Neural cell (in vitro differentiated cells): ENCODE measurements at regions not wholly inside any gene's neighbourhood (a gene's known extent, or its start where the extent isn't known, plus 50 kb on each side); places are given as distances from the start of the nearest gene placed in this dataset.
A peak's percentile ranks its signal among the peaks of the same experiment; 100 is the strongest.

Experiments used
- H2AFZ ChIP-seq: fragments of 200-600, 300-800 bp; sonication (generic), shearing (Covaris generic); 2 replicates; pipeline ENCODE4 v1.6.0; 2014; ENCODE audit warnings: low read depth, mild to moderate bottlenecking, antibody characterized with exemption, low read length, moderate library complexity
- H3F3A ChIP-seq: fragments of 200-600 bp; shearing (Covaris generic); 2 replicates; pipeline ENCODE4 v1.6.1; 2016; ENCODE audit warnings: mild to moderate bottlenecking, moderate library complexity, mixed read lengths, antibody characterized with exemption, low read length; ENCODE audit not compliant: insufficient read depth, poor library complexity, severe bottlenecking
- H3K27ac ChIP-seq: fragments of 200-600, 300-800 bp; sonication (generic), shearing (Covaris generic); 2 replicates; pipeline ENCODE4 v1.5.1; 2014; ENCODE audit warnings: mild to moderate bottlenecking, low read length, moderate library complexity
- H3K27me3 ChIP-seq: fragments of 300-800, 200-600 bp; sonication (generic), shearing (Covaris generic); 2 replicates; pipeline ENCODE4 v1.6.0; 2014; ENCODE audit warnings: mild to moderate bottlenecking, low read depth, low read length, moderate library complexity; ENCODE audit not compliant: insufficient read depth
- H3K36me3 ChIP-seq: fragments of 300-800, 200-600 bp; sonication (generic), shearing (Covaris generic); 2 replicates; pipeline ENCODE4 v1.5.1; 2014; ENCODE audit warnings: mild to moderate bottlenecking, antibody characterized with exemption, low read length, moderate library complexity; ENCODE audit not compliant: insufficient read depth
- H3K4me2 ChIP-seq: fragments of 300-800, 200-600 bp; sonication (generic), shearing (Covaris generic); 2 replicates; pipeline ENCODE4 v1.6.0; 2014; ENCODE audit warnings: mild to moderate bottlenecking, low read length
- H3K4me3 ChIP-seq: fragments of 300-800, 200-600 bp; sonication (generic), shearing (Covaris generic); 2 replicates; pipeline ENCODE4 v1.5.1; 2014; ENCODE audit warnings: mild to moderate bottlenecking, low read length, moderate library complexity
- H3K79me2 ChIP-seq: fragments of 200-600 bp; shearing (Covaris generic); replicated peaks from 2 replicates; pipeline ENCODE4 v1.6.0; 2014; ENCODE audit warnings: mild to moderate bottlenecking, low read length, moderate library complexity; ENCODE audit not compliant: insufficient read depth
- H3K9ac ChIP-seq: fragments of 300-800, 200-600 bp; sonication (generic), shearing (Covaris generic); 2 replicates; pipeline ENCODE4 v1.6.1; 2016; ENCODE audit warnings: mild to moderate bottlenecking, low read length, mixed read lengths
- H3K9me2 ChIP-seq: fragments of 200-600 bp; shearing (Covaris generic); 2 replicates; pipeline ENCODE4 v1.6.1; 2016; ENCODE audit warnings: mild to moderate bottlenecking, low read length, mixed read lengths; ENCODE audit not compliant: insufficient read depth
- H3K9me3 ChIP-seq: fragments of 200-600, 300-800 bp; sonication (generic), shearing (Covaris generic); 2 replicates; pipeline ENCODE4 v1.6.1; 2016; ENCODE audit warnings: mild to moderate bottlenecking, mixed run types, low read length, moderate library complexity, mixed read lengths
- H4K20me1 ChIP-seq: fragments of 200-600 bp; shearing (Covaris generic); 2 replicates; pipeline ENCODE4 v1.6.1; 2016; ENCODE audit warnings: mild to moderate bottlenecking, mixed run types; ENCODE audit not compliant: insufficient read depth
- CTCF ChIP-seq: fragments of 450-650 bp; IDR thresholded peaks from 2 replicates; pipeline ENCODE4 v1.5.1; 2014; ENCODE audit warnings: antibody characterized with exemption, mild to moderate bottlenecking, moderate library complexity; ENCODE audit not compliant: poor library complexity, severe bottlenecking
- EP300 ChIP-seq: fragments of 450-650 bp; conservative IDR thresholded peaks from 2 replicates; pipeline ENCODE4 v1.6.1; 2014; ENCODE audit warnings: antibody characterized with exemption, mild to moderate bottlenecking, moderate library complexity; ENCODE audit not compliant: poor library complexity, severe bottlenecking
- EZH2 ChIP-seq: fragments of 200-600, 300-800 bp; shearing (Covaris generic), sonication (generic); IDR thresholded peaks from 2 replicates; pipeline ENCODE4 v1.6.1; 2014; ENCODE audit warnings: antibody characterized with exemption, low read length, borderline replicate concordance, mild to moderate bottlenecking; ENCODE audit not compliant: insufficient read depth, poor library complexity, severe bottlenecking
- MXI1 ChIP-seq: fragments of 450-650 bp; conservative IDR thresholded peaks from 2 replicates; pipeline ENCODE4 v1.6.1; 2014; ENCODE audit warnings: antibody characterized with exemption, mild to moderate bottlenecking; ENCODE audit not compliant: poor library complexity, severe bottlenecking
- POLR2AphosphoS5 ChIP-seq: IDR thresholded peaks from 2 replicates; pipeline ENCODE4 v1.6.1; 2012
- RAD21 ChIP-seq: fragments of 450-650 bp; conservative IDR thresholded peaks from 2 replicates; pipeline ENCODE4 v1.6.1; 2014; ENCODE audit warnings: antibody characterized with exemption, mild to moderate bottlenecking, moderate library complexity
- REST ChIP-seq: IDR thresholded peaks from 2 replicates; pipeline ENCODE4 v1.6.1; 2012; ENCODE audit warnings: borderline replicate concordance
- SMC3 ChIP-seq: fragments of 450-650 bp; conservative IDR thresholded peaks from 2 replicates; pipeline ENCODE4 v1.6.1; 2014; ENCODE audit warnings: antibody characterized with exemption, mild to moderate bottlenecking, moderate library complexity; ENCODE audit not compliant: poor library complexity
- TAF1 ChIP-seq: IDR thresholded peaks from 2 replicates; pipeline ENCODE4 v1.6.1; 2012; ENCODE audit warnings: low read depth

GRCh38 chr4:135429528-135429927 is 1227.9 kb upstream of the PABPC4L start:
- Histone ChIP-seq H3K79me2 (no peaks in the 10 kb centered on the region), H3F3A (no peaks in the 10 kb centered on the region), H3K9me3 (no peaks in the 10 kb centered on the region), H3K9me2 (no peaks in the 10 kb centered on the region), H3K27me3 (no peaks in the 10 kb centered on the region), H3K4me3 (no peak overlapping the region), H3K36me3 (no peaks in the 10 kb centered on the region), H3K4me2 (peak overlapping the region; percentile 26), H3K27ac (peak overlapping the region; percentile 62), H2AFZ (no peak overlapping the region), H3K9ac (no peak overlapping the region), H4K20me1 (no peaks in the 10 kb centered on the region)
- no peak for TF ChIP-seq MXI1
- peak; percentile 91 for TF ChIP-seq EP300
- no peak for TF ChIP-seq EZH2
- no peak for TF ChIP-seq TAF1
- peak; percentile 92 for TF ChIP-seq POLR2AphosphoS5
- TF ChIP-seq SMC3 = no peak
- TF ChIP-seq REST = peak; percentile 58
- no peak for TF ChIP-seq CTCF
- TF ChIP-seq RAD21 = no peak

- no peak for TF ChIP-seq RAD21
- no peak for TF ChIP-seq REST
- TF ChIP-seq EP300 = no peak
- TF ChIP-seq SMC3 = no peak
- no peak for TF ChIP-seq CTCF
- TF ChIP-seq MXI1 = no peak
- no peak for TF ChIP-seq TAF1
- no peak for TF ChIP-seq POLR2AphosphoS5
- no peak for TF ChIP-seq EZH2
- Histone ChIP-seq H3K27ac (no peak overlapping the region), H3K4me2 (no peak overlapping the region), H3K9me2 (no peaks in the 10 kb centered on the region), H3K4me3 (no peak overlapping the region), H4K20me1 (no peaks in the 10 kb centered on the region), H3K27me3 (no peaks in the 10 kb centered on the region), H3F3A (no peaks in the 10 kb centered on the region), H2AFZ (no peak overlapping the region), H3K36me3 (no peaks in the 10 kb centered on the region), H3K9ac (no peak overlapping the region), H3K79me2 (no peaks in the 10 kb centered on the region), H3K9me3 (no peaks in the 10 kb centered on the region)
Measured at GRCh38 chr4:135418353-135418752, 1216.8 kb upstream of the PABPC4L start.
